ENCODE measurements at regions not wholly inside any gene's neighbourhood (a gene's known extent, or its start where the extent isn't known, plus 50 kb on each side); places are given as distances from the start of the nearest gene placed in this dataset.

- no peak for DNase-seq (ENCODE audit: low spot score)
- TF ChIP-seq CTCF (IDR thresholded peaks at IDR 0.05; ENCODE audit: borderline replicate concordance, control extremely low read depth, extremely low read depth, insufficient read depth, missing control alignments), result no peak
- in situ Hi-C loops (cut with MboI; ENCODE audit: low sequenced_read_pairs, unreplicated experiment), result no loop called here
Measured at GRCh38 chr18:22484471-22484870, 66.8 kb upstream of the CTAGE1 start.

- TF ChIP-seq CTCF (IDR thresholded peaks at IDR 0.05; ENCODE audit: borderline replicate concordance, control extremely low read depth, extremely low read depth, insufficient read depth, missing control alignments), result no peak
- DNase-seq (ENCODE audit: low spot score), result no peak
- in situ Hi-C loops (cut with MboI; ENCODE audit: low sequenced_read_pairs, unreplicated experiment), result no loop called here
Measured at GRCh38 chr18:22485808-22486244, 68.1 kb upstream of the CTAGE1 start.

- TF ChIP-seq CTCF (IDR thresholded peaks at IDR 0.05; ENCODE audit: borderline replicate concordance, control extremely low read depth, extremely low read depth, insufficient read depth, missing control alignments), result no peak
- in situ Hi-C loops (cut with MboI; ENCODE audit: low sequenced_read_pairs, unreplicated experiment), result no loop called here
- DNase-seq (ENCODE audit: low spot score), result no peak
Measured at GRCh38 chr18:22486667-22487066, 69.0 kb upstream of the CTAGE1 start.

- no peak for DNase-seq (ENCODE audit: low spot score)
- TF ChIP-seq CTCF (IDR thresholded peaks at IDR 0.05; ENCODE audit: borderline replicate concordance, control extremely low read depth, extremely low read depth, insufficient read depth, missing control alignments), result no peak
- in situ Hi-C loops (cut with MboI; ENCODE audit: low sequenced_read_pairs, unreplicated experiment), result no loop called here
Measured at GRCh38 chr18:22488554-22488953, 70.8 kb upstream of the CTAGE1 start.

GRCh38 chr18:22489704-22490103 is 72.0 kb upstream of the CTAGE1 start:
- no peak for DNase-seq (ENCODE audit: low spot score)

GRCh38 chr18:22490429-22490846 is 72.7 kb upstream of the CTAGE1 start:
- DNase-seq (ENCODE audit: low spot score), result no peak
- no peak for TF ChIP-seq CTCF (IDR thresholded peaks at IDR 0.05; ENCODE audit: borderline replicate concordance, control extremely low read depth, extremely low read depth, insufficient read depth, missing control alignments)
- in situ Hi-C loops (cut with MboI; ENCODE audit: low sequenced_read_pairs, unreplicated experiment), result no loop called here

More at GRCh38 chr18:22489704-22490103, 72.0 kb upstream of the CTAGE1 start:
- no peak for TF ChIP-seq CTCF (IDR thresholded peaks at IDR 0.05; ENCODE audit: borderline replicate concordance, control extremely low read depth, extremely low read depth, insufficient read depth, missing control alignments)
- in situ Hi-C loops (cut with MboI; ENCODE audit: low sequenced_read_pairs, unreplicated experiment), result no loop called here

- DNase-seq (ENCODE audit: low spot score), result no peak
- no peak for TF ChIP-seq CTCF (IDR thresholded peaks at IDR 0.05; ENCODE audit: borderline replicate concordance, control extremely low read depth, extremely low read depth, insufficient read depth, missing control alignments)
- in situ Hi-C loops (cut with MboI; ENCODE audit: low sequenced_read_pairs, unreplicated experiment), result no loop called here
Measured at GRCh38 chr18:22493255-22493654, 75.5 kb upstream of the CTAGE1 start.
